ENCODE measurements at regions not wholly inside any gene's neighbourhood (a gene's known extent, or its start where the extent isn't known, plus 50 kb on each side); places are given as distances from the start of the nearest gene placed in this dataset.

- no peak for TF ChIP-seq YY1 (IDR thresholded peaks at IDR 0.05; ENCODE audit: insufficient read depth, insufficient read length)
- TF ChIP-seq ZNF274 (IDR thresholded peaks at IDR 0.05; ENCODE audit: low read depth, low read length), result no peak
- TF ChIP-seq SUZ12 (IDR thresholded peaks at IDR 0.05; ENCODE audit: extremely low read depth, insufficient read depth, insufficient read length), result no peak
Observed at GRCh38 chr2:7888876-7889275, 793.0 kb upstream of the ID2 start.

All from NT2/D1 (cell line).